Kidney (tissue), 13 donors: ENCODE measurements at regions not wholly inside any gene's neighbourhood (a gene's known extent, or its start where the extent isn't known, plus 50 kb on each side); places are given as distances from the start of the nearest gene placed in this dataset.
A peak's percentile ranks its signal among the peaks of the same experiment; 100 is the strongest.

ENCODE experiments used
- DNase-seq, 5 donors: peaks; one replicate each; pipeline ENCODE4 v3.0.0-alpha.2; 2013 to 2020
- FAIRE-seq: peaks from 2 replicates; lab custom pipeline; 2012; peaks lifted over from hg19 to GRCh38; lab: Jason Lieb, UNC
- H3K27ac ChIP-seq, 2 donors: one replicate each; pipeline ENCODE4 v1.7.0; 2013; ENCODE audit warnings: low read depth in 2 of 2, low read length in 2 of 2, inconsistent platforms in 1 of 2
- H3K27me3 ChIP-seq: one replicate; pipeline ENCODE4 v1.7.1; 2013; ENCODE audit warnings: low read length, inconsistent platforms; ENCODE audit not compliant: control insufficient read depth, insufficient read depth
- H3K36me3 ChIP-seq, 3 donors: one replicate each; pipeline versions ENCODE4 v1.7.0 to v1.7.1; 2013; ENCODE audit warnings: low read length in 3 of 3, control low read depth in 1 of 3, inconsistent platforms in 1 of 3; ENCODE audit not compliant: insufficient read depth in 3 of 3, control insufficient read depth in 2 of 3
- H3K4me1 ChIP-seq, 3 donors: one replicate each; pipeline versions ENCODE4 v1.7.0 to v1.7.1; 2013; ENCODE audit warnings: low read length in 3 of 3, inconsistent platforms in 1 of 3, low read depth in 1 of 3; ENCODE audit not compliant: control insufficient read depth in 2 of 3, insufficient read depth in 2 of 3
- H3K4me3 ChIP-seq, 3 donors: one replicate each; pipeline versions ENCODE4 v1.7.0 to v1.8.1; 2013; ENCODE audit warnings: low read length in 3 of 3, control low read depth in 1 of 3, inconsistent platforms in 1 of 3
- H3K9ac ChIP-seq, 3 donors: one replicate each; pipeline versions ENCODE4 v1.7.0 to v1.7.1; 2013; ENCODE audit warnings: low read length in 3 of 3, control low read depth in 1 of 3, inconsistent platforms in 1 of 3
- H3K9me3 ChIP-seq, 3 donors: one replicate each; pipeline versions ENCODE4 v1.7.0 to v1.7.1; 2013; ENCODE audit warnings: low read length in 3 of 3, control low read depth in 1 of 3, inconsistent platforms in 1 of 3; ENCODE audit not compliant: control insufficient read depth in 2 of 3, insufficient read depth in 1 of 3
- CTCF ChIP-seq: IDR thresholded peaks from 3 replicates; pipeline ENCODE4 v1.5.1; 2012; ENCODE audit warnings: mild to moderate bottlenecking, moderate library complexity, borderline replicate concordance; ENCODE audit not compliant: insufficient read depth; ENCODE audit errors: extremely low read depth
- intact Hi-C: fragments of 100-400 bp; cut with DNase I; formaldehyde crosslinking; loops from one replicate; pipeline ENCODE4 v1.11.1; 2022
- donor health status: control.
- donor health status: control.
- donor health status: control.
- donor health status: control.
- donor health status: control.
- donor health status: DM: yes; HTN: yes; CAD: no.
- donor health status: Normal renal cell carcinoma (clear cell type).

- Histone ChIP-seq H3K36me3 (no peaks in the 10 kb centered on the region), H3K27me3 (no peaks in the 10 kb centered on the region), H3K4me1 (peaks cover 0 to 25% (median 22%) of the 10 kb centered on the region in 3 donors), H3K4me3 (no peak overlapping the region), H3K9ac (no peak overlapping the region), H3K9me3 (no peaks in the 10 kb centered on the region), H3K27ac (peak overlapping the region in 1 of 2 donors; percentile 7)
- TF ChIP-seq CTCF = no peak
- FAIRE-seq (no peak), DNase-seq (no peak)
- intact Hi-C loops = no loop called here
Measured at GRCh38 chr2:42880738-42881690, 88.6 kb upstream of the HAAO start.

GRCh38 chr2:42879913-42880737 lies 87.7 kb upstream of the HAAO start:
- Histone ChIP-seq H3K36me3 (no peaks in the 10 kb centered on the region), H3K27ac (peak overlapping the region; percentile 25 to 33), H3K4me1 (peaks cover 4 to 32% (median 25%) of the 10 kb centered on the region in 3 donors), H3K27me3 (no peaks in the 10 kb centered on the region), H3K4me3 (no peak overlapping the region), H3K9me3 (no peaks in the 10 kb centered on the region), H3K9ac (no peak overlapping the region)
- no peak for TF ChIP-seq CTCF
- DNase-seq (peak in 2 of 5 donors; percentile 62 to 77), FAIRE-seq (no peak)
- intact Hi-C loops = no loop called here

GRCh38 chr2:42879121-42879705 lies 86.8 kb upstream of the HAAO start:
- H3K9ac ChIP-seq = no peak overlapping the region
- DNase-seq (no peak), FAIRE-seq (no peak)
- TF ChIP-seq CTCF = no peak
- no peak overlapping the region for H3K4me3 ChIP-seq
- H3K4me1 ChIP-seq = peaks cover 4 to 40% (median 29%) of the 10 kb centered on the region in 3 donors
- H3K9me3 ChIP-seq = no peaks in the 10 kb centered on the region
- no peaks in the 10 kb centered on the region for H3K27me3 ChIP-seq
- H3K36me3 ChIP-seq = no peaks in the 10 kb centered on the region
- peak overlapping the region; percentile 25 to 33 for H3K27ac ChIP-seq
- intact Hi-C loops = no loop called here
